ENCODE measurements at regions not wholly inside any gene's neighbourhood (a gene's known extent, or its start where the extent isn't known, plus 50 kb on each side); places are given as distances from the start of the nearest gene placed in this dataset.

- TF ChIP-seq POLR2A (IDR thresholded peaks at IDR 0.05) (no peak), CTCF (IDR thresholded peaks at IDR 0.05) (no peak)
Observed at GRCh38 chr2:183811281-183811680, 687.0 kb downstream of the NUP35 start.
